ENCODE measurements at regions not wholly inside any gene's neighbourhood (a gene's known extent, or its start where the extent isn't known, plus 50 kb on each side); places are given as distances from the start of the nearest gene placed in this dataset.

GRCh38 chr10:130259380-130259779 lies 123.2 kb downstream of the GLRX3 start:
- no peaks in the 10 kb centered on the region for H3K4me1 ChIP-seq (ENCODE audit: control insufficient read depth, insufficient read depth, low read length)
- ChIA-PET CTCF (no interaction called here), POLR2A (no interaction called here)
- in situ Hi-C loops (cut with HindIII; ENCODE audit: low pct_unique_long_range_greater_than_20kb, low sequenced_read_pairs) (no loop called here), intact Hi-C loops (cut with micrococcal nuclease; ENCODE audit: unreplicated experiment) (no loop called here)
- TF ChIP-seq TCF7L2 (IDR thresholded peaks at IDR 0.05; ENCODE audit: low read depth, low read length) (no peak), POLR2AphosphoS5 (IDR thresholded peaks at IDR 0.05; ENCODE audit: low read depth, low read length) (no peak), CTCF (IDR thresholded peaks at IDR 0.05) (no peak), REST (IDR thresholded peaks at IDR 0.05; ENCODE audit: insufficient read depth in 1 of 2, low read depth in 2 of 2, low read length in 1 of 2) (no peak), SIN3A (IDR thresholded peaks at IDR 0.05; ENCODE audit: borderline replicate concordance, insufficient read depth, low read depth, low read length) (no peak)
- no peaks in the 10 kb centered on the region for H3K36me3 ChIP-seq (ENCODE audit: control insufficient read depth, insufficient read depth, low read length)
- BruUV-seq (replicated peaks) = no TSS peak
- no peak for DNase-seq (ENCODE audit: low read depth, low spot score)
- no peak overlapping the region for H3K27ac ChIP-seq (ENCODE audit: low read length)
- H3K27me3 ChIP-seq (ENCODE audit: control insufficient read depth, insufficient read depth, low read length) = no peaks in the 10 kb centered on the region
- peaks cover 9% of the 10 kb centered on the region for H3K9me3 ChIP-seq (ENCODE audit: control insufficient read depth, insufficient read depth, low read depth, low read length)
- ATAC-seq = no peak
- H3K4me3 ChIP-seq (ENCODE audit: low read depth in 2 of 2, low read length in 2 of 2) = no peak overlapping the region

GRCh38 chr10:130261306-130261705 lies 125.1 kb downstream of the GLRX3 start:
- intact Hi-C loops (cut with micrococcal nuclease; ENCODE audit: unreplicated experiment) = no loop called here
- DNase-seq (ENCODE audit: low read depth, low spot score) (no peak), ATAC-seq (no peak)
- in situ Hi-C loops (cut with HindIII; ENCODE audit: low pct_unique_long_range_greater_than_20kb, low sequenced_read_pairs) = no loop called here
- ChIA-PET CTCF (no interaction called here), POLR2A (no interaction called here)
- H3K4me1 ChIP-seq (ENCODE audit: control insufficient read depth, insufficient read depth, low read length) = no peaks in the 10 kb centered on the region
- no peaks in the 10 kb centered on the region for H3K36me3 ChIP-seq (ENCODE audit: control insufficient read depth, insufficient read depth, low read length)
- H3K4me3 ChIP-seq (ENCODE audit: low read depth in 2 of 2, low read length in 2 of 2) = no peak overlapping the region
- no TSS peak for BruUV-seq (replicated peaks)
- TF ChIP-seq SIN3A (IDR thresholded peaks at IDR 0.05; ENCODE audit: borderline replicate concordance, insufficient read depth, low read depth, low read length) = no peak
- TF ChIP-seq POLR2AphosphoS5 (IDR thresholded peaks at IDR 0.05; ENCODE audit: low read depth, low read length) = no peak
- TF ChIP-seq TCF7L2 (IDR thresholded peaks at IDR 0.05; ENCODE audit: low read depth, low read length) = no peak
- TF ChIP-seq REST (IDR thresholded peaks at IDR 0.05; ENCODE audit: insufficient read depth in 1 of 2, low read depth in 2 of 2, low read length in 1 of 2) = no peak
- TF ChIP-seq CTCF (IDR thresholded peaks at IDR 0.05) = no peak
- no peak overlapping the region for H3K27ac ChIP-seq (ENCODE audit: low read length)
- H3K27me3 ChIP-seq (ENCODE audit: control insufficient read depth, insufficient read depth, low read length) = no peaks in the 10 kb centered on the region
- H3K9me3 ChIP-seq (ENCODE audit: control insufficient read depth, insufficient read depth, low read depth, low read length) = peaks cover 9% of the 10 kb centered on the region
